HCT116 (cell line): ENCODE measurements at regions not wholly inside any gene's neighbourhood (a gene's known extent, or its start where the extent isn't known, plus 50 kb on each side); places are given as distances from the start of the nearest gene placed in this dataset.

Experiments used
- ATAC-seq: fragments of 200-7000 bp; cut with Tn5 transposase; 2 replicates; pipeline ENCODE4 v1.9.1; 2020; ENCODE audit warnings: mild to moderate bottlenecking, moderate library complexity
- BruUV-seq: library from RNA; stranded (reverse); fragments of 400-500 nt; replicated peaks from 2 replicates; lab custom pipeline; 2021; lab: Mats Ljungman, UMichigan
- CTCF ChIA-PET: fragments of 300-600 bp; sonication (Branson Sonifier 250); formaldehyde crosslinking; loops from one replicate; lab custom pipeline; 2021; ENCODE audit warnings: antibody characterized with exemption; lab: Charles Lee
- POLR2A ChIA-PET: fragments of 300-600, 350-600 bp; sonication (Branson Sonifier 250); formaldehyde crosslinking; loops from one replicate; lab custom pipeline; 2021; ENCODE audit warnings: antibody characterized with exemption; lab: Charles Lee
- RAD21 ChIA-PET, 2 experiments: fragments of 300-600 bp; sonication (Branson Sonifier 250); formaldehyde crosslinking; loops; one replicate each; lab custom pipeline; 2023; ENCODE audit warnings: low total read pairs in 2 of 2; ENCODE audit not compliant: uncharacterized antibody in 2 of 2, unreplicated experiment in 2 of 2, low non-redundant PET in 1 of 2; lab: Charles Lee
- DNase-seq: peaks from one replicate; pipeline ENCODE4 v3.0.0-alpha.2; 2010; ENCODE audit warnings: low read depth, low spot score
- H2AFZ ChIP-seq: fragments of 200-600 bp; shearing (Covaris generic), sonication (generic); 2 replicates; pipeline ENCODE4 v1.6.1; 2017; ENCODE audit warnings: low read depth, mixed run types, mixed read lengths, antibody characterized with exemption, low read length; ENCODE audit not compliant: poor library complexity, severe bottlenecking
- H3K27ac ChIP-seq: 2 replicates; pipeline ENCODE4 v1.5.1; 2012; ENCODE audit warnings: low read depth, low read length
- H3K27me3 ChIP-seq: fragments of 200-600 bp; sonication (generic); 2 replicates; pipeline ENCODE4 v1.6.1; 2016; ENCODE audit warnings: mixed run types, low read length, mixed read lengths; ENCODE audit not compliant: insufficient read depth
- H3K36me3 ChIP-seq, 2 experiments: fragments of 200-500 bp in 1 of 2; fragments of 200-600 bp in 1 of 2; sonication (Bioruptor generic) in 1 of 2; sonication (generic) in 1 of 2; 2 replicates each; pipeline versions ENCODE4 v1.5.1 to v1.6.1; 2014 to 2016; ENCODE audit warnings: low read length in 2 of 2, inconsistent platforms in 1 of 2, mixed read lengths in 1 of 2, mixed run types in 1 of 2; ENCODE audit not compliant: insufficient read depth in 2 of 2, control insufficient read depth in 1 of 2
- H3K4me1 ChIP-seq, 2 experiments: fragments of 200-600 bp in 1 of 2; sonication (generic) in 1 of 2; 2 replicates each; pipeline versions ENCODE4 v1.5.1 to v1.6.1; 2012 to 2017; ENCODE audit warnings: low read length in 2 of 2, inconsistent platforms in 1 of 2, mild to moderate bottlenecking in 1 of 2, mixed read lengths in 1 of 2, mixed run types in 1 of 2, moderate library complexity in 1 of 2; ENCODE audit not compliant: insufficient read depth in 2 of 2, control insufficient read depth in 1 of 2
- H3K4me2 ChIP-seq: fragments of 200-600 bp; sonication (generic); 2 replicates; pipeline ENCODE4 v1.6.1; 2017; ENCODE audit warnings: mixed run types, low read length, mixed read lengths
- H3K4me3 ChIP-seq, 2 experiments: fragments of 200-600 bp in 1 of 2; sonication (generic) in 1 of 2; replicated peaks in 1 of 2; 2 replicates each; pipeline ENCODE4 v1.5.1; 2011 to 2016; ENCODE audit warnings: low read length in 2 of 2, control low read depth in 1 of 2, low read depth in 1 of 2, mild to moderate bottlenecking in 1 of 2, mixed read lengths in 1 of 2, mixed run types in 1 of 2
- H3K79me2 ChIP-seq: fragments of 200-600 bp; sonication (generic); 2 replicates; pipeline ENCODE4 v1.6.1; 2017; ENCODE audit warnings: mild to moderate bottlenecking, mixed run types, low read length, moderate library complexity, mixed read lengths; ENCODE audit not compliant: insufficient read depth
- H3K9ac ChIP-seq: fragments of 200-600 bp; sonication (generic); 2 replicates; pipeline ENCODE4 v1.6.1; 2016; ENCODE audit warnings: low read length, mixed read lengths
- H3K9me2 ChIP-seq: fragments of 200-600 bp; sonication (generic), shearing (Covaris generic); 2 replicates; pipeline ENCODE4 v1.6.1; 2017; ENCODE audit warnings: mixed run types, mild to moderate bottlenecking, moderate library complexity; ENCODE audit not compliant: insufficient read depth
- H3K9me3 ChIP-seq, 2 experiments: fragments of 200-500 bp in 1 of 2; fragments of 200-600 bp in 1 of 2; sonication (Bioruptor generic) in 1 of 2; sonication (generic) in 1 of 2; 2 replicates each; pipeline ENCODE4 v1.6.1; 2014 to 2017; ENCODE audit warnings: low read length in 2 of 2, mixed read lengths in 2 of 2, inconsistent platforms in 1 of 2, low read depth in 1 of 2, mild to moderate bottlenecking in 1 of 2, mixed run types in 1 of 2, moderate library complexity in 1 of 2; ENCODE audit not compliant: control insufficient read depth in 1 of 2, insufficient read depth in 1 of 2
- H4K20me1 ChIP-seq: fragments of 200-600 bp; sonication (generic), shearing (Covaris generic); 2 replicates; pipeline ENCODE4 v1.6.1; 2017; ENCODE audit warnings: mixed run types, mild to moderate bottlenecking, moderate library complexity; ENCODE audit not compliant: insufficient read depth
- EGR1 ChIP-seq: IDR thresholded peaks from 2 replicates; pipeline ENCODE4 v1.6.1; 2012; ENCODE audit warnings: low read depth
- EZH2 ChIP-seq: fragments of 200-600 bp; sonication (generic); IDR thresholded peaks from 2 replicates; pipeline ENCODE4 v1.6.1; 2017; ENCODE audit warnings: antibody characterized with exemption, mixed run types
- FOSL1 ChIP-seq: IDR thresholded peaks from 2 replicates; pipeline ENCODE4 v1.6.1; 2012; ENCODE audit warnings: low read depth
- POLR2A ChIP-seq: IDR thresholded peaks from 2 replicates; pipeline ENCODE4 v1.7.0; 2011; ENCODE audit warnings: borderline replicate concordance; ENCODE audit not compliant: insufficient read depth, insufficient read length; ENCODE audit errors: extremely low read depth
- SIN3A ChIP-seq: IDR thresholded peaks from 2 replicates; pipeline ENCODE4 v1.6.1; 2012; ENCODE audit warnings: low read depth
- SP1 ChIP-seq: IDR thresholded peaks from 2 replicates; pipeline ENCODE4 v1.6.1; 2012; ENCODE audit warnings: low read depth
- YY1 ChIP-seq: IDR thresholded peaks from 2 replicates; pipeline ENCODE4 v1.6.1; 2011; ENCODE audit warnings: low read length, low read depth, moderate library complexity, mild to moderate bottlenecking; ENCODE audit not compliant: insufficient replicate concordance; ENCODE audit errors: extremely low read depth
- ZNF274 ChIP-seq: fragments of 200-500 bp; sonication (Bioruptor generic); IDR thresholded peaks from 2 replicates; pipeline ENCODE4 v1.6.1; 2014; ENCODE audit warnings: mild to moderate bottlenecking, low read depth, low read length, inconsistent platforms
- intact Hi-C: fragments of 100-400 bp; cut with micrococcal nuclease; formaldehyde crosslinking; loops from 2 replicates; pipeline ENCODE4 v1.10.0; 2022
- TF ChIP-seq, protein P1 (sequence below): IDR thresholded peaks from 2 replicates; pipeline ENCODE4 v1.6.1; 2012
- TF ChIP-seq, protein P2 (sequence below), 3 experiments: fragments of 200-600 bp in 1 of 3; sonication (generic) in 1 of 3; IDR thresholded peaks in 2 of 3; conservative IDR thresholded peaks in 1 of 3; 2 replicates each; pipeline ENCODE4 v1.5.1; 2012 to 2017; ENCODE audit warnings: low read depth in 2 of 3, low read length in 2 of 3, antibody characterized with exemption in 1 of 3, borderline replicate concordance in 1 of 3, control low read depth in 1 of 3, mild to moderate bottlenecking in 1 of 3, mixed read lengths in 1 of 3, mixed run types in 1 of 3, moderate library complexity in 1 of 3; ENCODE audit not compliant: insufficient read depth in 1 of 3
- TF ChIP-seq, protein P3 (sequence below): IDR thresholded peaks from 2 replicates; pipeline ENCODE4 v1.6.1; 2012
- TF ChIP-seq, protein P4 (sequence below): IDR thresholded peaks from 2 replicates; pipeline ENCODE4 v1.6.1; 2012; ENCODE audit warnings: low read depth

DNA sequence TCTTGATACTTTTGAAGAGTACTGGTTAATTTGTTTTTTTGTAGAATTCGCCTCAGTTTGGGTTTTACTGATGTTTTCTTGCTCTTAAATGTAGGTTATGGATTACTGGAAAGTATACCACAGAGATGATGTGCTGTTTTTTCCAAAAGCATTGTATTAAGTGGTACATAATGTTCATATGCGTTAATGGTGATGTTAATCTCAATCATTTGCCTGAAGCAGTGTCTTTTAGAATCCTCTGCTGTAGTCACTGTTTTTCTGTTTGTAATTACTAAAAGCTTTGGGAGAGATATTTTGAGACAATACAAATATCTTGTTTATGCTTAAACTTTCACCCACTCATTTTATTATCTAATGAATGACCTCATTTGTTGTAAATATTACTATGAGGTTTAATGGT lies 163.4 kb upstream of the LRP1B start:
- Histone ChIP-seq H3K36me3 (no peaks in the 10 kb centered on the region), H4K20me1 (no peaks in the 10 kb centered on the region), H3K9ac (no peak overlapping the region), H3K27ac (no peak overlapping the region), H2AFZ (no peak overlapping the region), H3K27me3 (no peaks in the 10 kb centered on the region), H3K4me1 (no peaks in the 10 kb centered on the region), H3K9me2 (no peaks in the 10 kb centered on the region; the same call in 1 of the 2 replicates), H3K79me2 (no peaks in the 10 kb centered on the region), H3K4me2 (no peak overlapping the region), H3K9me3 (no peaks in the 10 kb centered on the region), H3K4me3 (no peak overlapping the region)
- no peak for ATAC-seq
- no TSS peak for BruUV-seq
- TF ChIP-seq FOSL1 (no peak), YY1 (no peak), SIN3A (no peak), EGR1 (no peak), EZH2 (no peak), SP1 (no peak), POLR2A (no peak), ZNF274 (no peak)
- TF ChIP-seq, protein P1, sequence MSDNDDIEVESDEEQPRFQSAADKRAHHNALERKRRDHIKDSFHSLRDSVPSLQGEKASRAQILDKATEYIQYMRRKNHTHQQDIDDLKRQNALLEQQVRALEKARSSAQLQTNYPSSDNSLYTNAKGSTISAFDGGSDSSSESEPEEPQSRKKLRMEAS = no peak
- TF ChIP-seq, protein P2, sequence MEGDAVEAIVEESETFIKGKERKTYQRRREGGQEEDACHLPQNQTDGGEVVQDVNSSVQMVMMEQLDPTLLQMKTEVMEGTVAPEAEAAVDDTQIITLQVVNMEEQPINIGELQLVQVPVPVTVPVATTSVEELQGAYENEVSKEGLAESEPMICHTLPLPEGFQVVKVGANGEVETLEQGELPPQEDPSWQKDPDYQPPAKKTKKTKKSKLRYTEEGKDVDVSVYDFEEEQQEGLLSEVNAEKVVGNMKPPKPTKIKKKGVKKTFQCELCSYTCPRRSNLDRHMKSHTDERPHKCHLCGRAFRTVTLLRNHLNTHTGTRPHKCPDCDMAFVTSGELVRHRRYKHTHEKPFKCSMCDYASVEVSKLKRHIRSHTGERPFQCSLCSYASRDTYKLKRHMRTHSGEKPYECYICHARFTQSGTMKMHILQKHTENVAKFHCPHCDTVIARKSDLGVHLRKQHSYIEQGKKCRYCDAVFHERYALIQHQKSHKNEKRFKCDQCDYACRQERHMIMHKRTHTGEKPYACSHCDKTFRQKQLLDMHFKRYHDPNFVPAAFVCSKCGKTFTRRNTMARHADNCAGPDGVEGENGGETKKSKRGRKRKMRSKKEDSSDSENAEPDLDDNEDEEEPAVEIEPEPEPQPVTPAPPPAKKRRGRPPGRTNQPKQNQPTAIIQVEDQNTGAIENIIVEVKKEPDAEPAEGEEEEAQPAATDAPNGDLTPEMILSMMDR (IDR thresholded peaks at IDR 0.05 in 2 of 3, conservative IDR thresholded peaks at IDR 0.05 in 1 of 3; ENCODE audit: borderline replicate concordance in 1 of 3, insufficient read depth in 1 of 3, low read depth in 2 of 3, low read length in 2 of 3) = no peak
- TF ChIP-seq, protein P3, sequence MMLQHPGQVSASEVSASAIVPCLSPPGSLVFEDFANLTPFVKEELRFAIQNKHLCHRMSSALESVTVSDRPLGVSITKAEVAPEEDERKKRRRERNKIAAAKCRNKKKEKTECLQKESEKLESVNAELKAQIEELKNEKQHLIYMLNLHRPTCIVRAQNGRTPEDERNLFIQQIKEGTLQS = no peak
- TF ChIP-seq, protein P4, sequence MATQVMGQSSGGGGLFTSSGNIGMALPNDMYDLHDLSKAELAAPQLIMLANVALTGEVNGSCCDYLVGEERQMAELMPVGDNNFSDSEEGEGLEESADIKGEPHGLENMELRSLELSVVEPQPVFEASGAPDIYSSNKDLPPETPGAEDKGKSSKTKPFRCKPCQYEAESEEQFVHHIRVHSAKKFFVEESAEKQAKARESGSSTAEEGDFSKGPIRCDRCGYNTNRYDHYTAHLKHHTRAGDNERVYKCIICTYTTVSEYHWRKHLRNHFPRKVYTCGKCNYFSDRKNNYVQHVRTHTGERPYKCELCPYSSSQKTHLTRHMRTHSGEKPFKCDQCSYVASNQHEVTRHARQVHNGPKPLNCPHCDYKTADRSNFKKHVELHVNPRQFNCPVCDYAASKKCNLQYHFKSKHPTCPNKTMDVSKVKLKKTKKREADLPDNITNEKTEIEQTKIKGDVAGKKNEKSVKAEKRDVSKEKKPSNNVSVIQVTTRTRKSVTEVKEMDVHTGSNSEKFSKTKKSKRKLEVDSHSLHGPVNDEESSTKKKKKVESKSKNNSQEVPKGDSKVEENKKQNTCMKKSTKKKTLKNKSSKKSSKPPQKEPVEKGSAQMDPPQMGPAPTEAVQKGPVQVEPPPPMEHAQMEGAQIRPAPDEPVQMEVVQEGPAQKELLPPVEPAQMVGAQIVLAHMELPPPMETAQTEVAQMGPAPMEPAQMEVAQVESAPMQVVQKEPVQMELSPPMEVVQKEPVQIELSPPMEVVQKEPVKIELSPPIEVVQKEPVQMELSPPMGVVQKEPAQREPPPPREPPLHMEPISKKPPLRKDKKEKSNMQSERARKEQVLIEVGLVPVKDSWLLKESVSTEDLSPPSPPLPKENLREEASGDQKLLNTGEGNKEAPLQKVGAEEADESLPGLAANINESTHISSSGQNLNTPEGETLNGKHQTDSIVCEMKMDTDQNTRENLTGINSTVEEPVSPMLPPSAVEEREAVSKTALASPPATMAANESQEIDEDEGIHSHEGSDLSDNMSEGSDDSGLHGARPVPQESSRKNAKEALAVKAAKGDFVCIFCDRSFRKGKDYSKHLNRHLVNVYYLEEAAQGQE = no peak
- CTCF ChIA-PET = no interaction called here
- RAD21 ChIA-PET = no interaction called here
- POLR2A ChIA-PET = no interaction called here
- intact Hi-C loops = no loop called here
- no peak for DNase-seq
